ENCODE measurements at regions not wholly inside any gene's neighbourhood (a gene's known extent, or its start where the extent isn't known, plus 50 kb on each side); places are given as distances from the start of the nearest gene placed in this dataset.
"Not testable (repeated sequence)": the region's sequence is repeated elsewhere in the genome, so short reads cannot be mapped to it uniquely, and the experiment has no call there.

GRCh38 chr14:97143456-97143855 lies 346.3 kb downstream of the VRK1 start:
- DNase-seq (ENCODE audit: low spot score), result no peak

DNA sequence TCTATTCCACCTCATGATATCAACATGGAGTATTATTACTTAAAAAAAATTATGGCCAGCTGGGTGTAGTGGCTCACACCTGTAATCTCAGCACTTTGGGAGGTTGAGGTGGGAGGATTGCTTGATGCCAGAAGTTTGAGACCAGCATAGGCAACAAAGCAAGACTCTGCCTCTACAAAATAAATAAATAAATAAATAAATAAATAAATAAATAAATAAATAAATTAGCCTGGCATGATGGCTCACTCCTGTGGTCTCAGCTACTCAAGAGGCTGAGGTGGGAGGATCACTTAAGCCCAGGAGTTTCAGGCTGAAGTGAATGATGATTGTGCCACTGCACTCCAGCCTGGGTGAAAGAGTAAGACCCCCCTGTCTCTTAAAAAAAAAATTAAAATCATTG lies 350.8 kb downstream of the VRK1 start:
- not testable (repeated sequence) for DNase-seq (ENCODE audit: low spot score)

- no peak for DNase-seq (ENCODE audit: low spot score)
Observed at GRCh38 chr14:97149775-97150174, 352.6 kb downstream of the VRK1 start.

- no peak for DNase-seq (ENCODE audit: low spot score)
Observed at GRCh38 chr14:97153527-97153926, 356.3 kb downstream of the VRK1 start.

- no peak for DNase-seq (ENCODE audit: low spot score)
Observed at GRCh38 chr14:97155320-97155719, 358.1 kb downstream of the VRK1 start.

DNA sequence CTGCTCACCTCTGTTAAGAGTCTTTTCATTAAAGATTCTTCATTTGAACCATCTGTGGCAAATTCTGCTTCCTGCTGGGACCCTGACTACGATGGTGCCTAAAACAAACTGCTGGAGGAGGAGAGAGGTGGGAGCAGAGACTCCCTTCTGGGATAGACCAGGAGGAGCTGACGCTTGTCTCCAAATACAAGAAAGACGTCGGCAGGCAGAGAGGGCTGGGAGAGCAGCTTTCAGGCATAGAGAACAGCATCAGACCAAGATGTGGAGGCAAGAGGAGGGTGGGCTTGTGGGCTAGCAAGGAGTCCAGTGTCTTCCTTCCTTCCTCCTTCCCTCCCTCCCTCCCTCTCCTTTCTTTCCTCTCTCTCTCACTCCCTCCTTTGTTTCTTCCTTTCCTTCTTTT lies 358.6 kb downstream of the VRK1 start:
- no peak for DNase-seq (ENCODE audit: low spot score)

GRCh38 chr14:97156705-97157104 lies 359.5 kb downstream of the VRK1 start:
- DNase-seq (ENCODE audit: low spot score), result no peak

DNA sequence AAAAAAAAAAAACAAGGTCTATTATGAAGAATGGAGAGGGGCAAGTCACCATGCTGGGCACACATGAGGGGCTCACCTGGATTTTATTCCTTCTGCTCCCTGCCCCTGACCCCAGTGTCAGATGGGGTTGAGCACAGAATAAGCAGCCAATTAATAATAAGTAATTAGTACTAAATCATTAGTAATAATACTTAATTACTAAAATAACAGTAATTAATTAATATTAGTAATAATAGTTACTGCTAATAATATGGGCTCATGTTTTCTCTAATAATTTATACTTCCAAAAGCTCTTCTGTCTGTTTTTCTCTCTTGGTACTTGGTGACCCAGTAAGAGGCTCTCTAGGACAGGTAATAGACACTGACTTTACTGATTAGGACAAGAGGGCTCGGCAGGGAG lies 360.9 kb downstream of the VRK1 start:
- DNase-seq (ENCODE audit: low spot score), result no peak

GRCh38 chr14:97159124-97159523 lies 361.9 kb downstream of the VRK1 start:
- no peak for DNase-seq (ENCODE audit: low spot score)

DNA sequence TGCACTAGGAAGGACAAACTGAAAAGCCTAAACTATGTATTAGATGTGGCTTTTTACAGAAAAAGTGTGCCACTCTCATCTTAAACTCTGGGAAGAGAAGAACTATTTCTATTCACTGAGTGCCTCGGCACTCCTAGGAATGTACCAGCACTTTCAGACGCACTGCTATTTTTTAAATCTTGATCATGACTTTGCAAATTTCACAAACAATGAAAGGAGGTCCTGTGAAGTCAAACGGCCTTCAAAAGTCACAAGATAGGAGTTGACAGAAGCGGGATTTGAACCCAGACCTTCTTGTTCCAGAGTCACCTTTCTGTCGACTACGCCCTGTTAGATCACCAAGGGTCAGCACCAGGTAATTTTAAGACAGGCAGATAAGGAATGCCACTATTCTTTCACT lies 365.4 kb downstream of the VRK1 start:
- DNase-seq (ENCODE audit: low spot score), result no peak

GRCh38 chr14:97164021-97164420 lies 366.8 kb downstream of the VRK1 start:
- no peak for DNase-seq (ENCODE audit: low spot score)

DNA sequence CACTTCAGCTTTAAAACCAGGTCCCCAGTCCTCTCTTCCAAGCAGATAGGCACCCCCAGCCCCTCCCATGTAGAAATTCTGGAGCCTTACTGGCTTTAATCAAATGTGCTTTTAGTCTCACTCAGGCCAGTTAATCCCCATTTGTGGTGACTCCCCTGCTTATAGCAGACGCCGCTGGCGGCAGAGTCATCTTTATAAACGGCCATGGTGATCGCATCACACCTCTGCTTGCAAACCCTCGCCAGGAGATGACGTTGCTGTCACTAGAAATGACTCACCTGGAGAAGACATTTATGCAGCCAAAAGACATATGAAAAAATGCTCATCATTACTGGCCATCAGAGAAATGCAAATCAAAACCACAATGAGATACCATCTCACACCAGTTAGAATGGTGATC lies 369.3 kb downstream of the VRK1 start:
- DNase-seq (ENCODE audit: low spot score), result no peak

DNA sequence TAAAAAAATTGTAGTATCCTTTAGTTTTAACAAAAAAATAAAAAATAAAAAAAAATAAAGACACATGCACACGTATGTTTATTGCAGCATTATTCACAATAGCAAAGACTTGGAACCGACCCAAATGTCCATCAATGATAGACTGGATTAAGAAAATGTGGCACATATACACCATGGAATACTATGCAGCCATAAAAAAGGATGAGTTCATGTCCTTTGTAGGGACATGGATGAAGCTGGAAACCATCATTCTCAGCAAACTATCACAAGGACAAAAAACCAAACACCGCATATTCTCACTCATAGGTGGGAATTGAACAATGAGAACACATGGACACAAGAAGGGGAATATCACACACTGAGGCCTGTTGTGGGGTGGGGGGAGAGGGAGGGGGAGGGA lies 370.4 kb downstream of the VRK1 start:
- not testable (repeated sequence) for DNase-seq (ENCODE audit: low spot score)

- no peak for DNase-seq (ENCODE audit: low spot score)
Observed at GRCh38 chr14:97172644-97173043, 375.5 kb downstream of the VRK1 start.

GRCh38 chr14:97177016-97177415 lies 379.8 kb downstream of the VRK1 start:
- DNase-seq (ENCODE audit: low spot score), result no peak

DNA sequence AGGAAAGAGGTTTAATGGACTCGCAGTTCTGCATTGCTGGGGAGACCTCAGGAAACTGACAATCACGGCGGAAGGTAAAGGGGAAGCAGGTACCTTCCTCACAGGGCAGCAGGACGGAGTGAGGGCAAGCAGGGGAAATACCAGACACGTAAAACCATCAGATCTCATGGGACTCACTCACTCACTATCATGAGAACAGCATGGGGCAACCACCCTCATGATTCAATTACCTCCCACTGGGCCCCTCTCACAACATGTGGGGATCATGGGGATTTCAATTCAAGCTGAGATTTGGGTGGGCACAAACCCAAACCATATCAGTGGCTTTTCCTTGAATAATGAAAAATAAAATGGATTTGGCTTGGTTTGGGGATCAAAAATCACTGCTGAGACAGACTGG lies 380.5 kb downstream of the VRK1 start:
- DNase-seq (ENCODE audit: low spot score), result no peak

DNA sequence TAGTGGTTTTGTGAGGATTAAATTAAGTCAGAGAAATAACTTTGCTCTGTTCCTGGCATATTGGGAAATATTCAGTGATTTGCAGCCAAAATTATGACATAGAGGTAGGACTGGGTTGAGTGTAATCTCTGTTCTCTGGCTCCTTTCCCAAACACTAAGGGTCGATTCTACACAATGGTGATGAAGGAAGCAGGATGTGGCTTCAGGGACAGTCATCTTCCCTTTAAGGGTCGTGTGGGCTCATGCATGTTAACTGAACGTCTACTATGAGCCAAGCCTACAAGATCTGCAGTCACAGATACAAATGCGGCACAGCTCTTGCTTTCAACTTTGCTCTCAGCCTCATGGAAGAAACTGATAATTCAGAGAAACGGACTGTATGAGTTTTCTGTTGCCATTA lies 381.6 kb downstream of the VRK1 start:
- no peak for DNase-seq (ENCODE audit: low spot score)

- no peak for DNase-seq (ENCODE audit: low spot score)
Observed at GRCh38 chr14:97179573-97179972, 382.4 kb downstream of the VRK1 start.

GRCh38 chr14:97180304-97181200 lies 383.4 kb downstream of the VRK1 start:
- DNase-seq (ENCODE audit: low spot score), result no peak

DNA sequence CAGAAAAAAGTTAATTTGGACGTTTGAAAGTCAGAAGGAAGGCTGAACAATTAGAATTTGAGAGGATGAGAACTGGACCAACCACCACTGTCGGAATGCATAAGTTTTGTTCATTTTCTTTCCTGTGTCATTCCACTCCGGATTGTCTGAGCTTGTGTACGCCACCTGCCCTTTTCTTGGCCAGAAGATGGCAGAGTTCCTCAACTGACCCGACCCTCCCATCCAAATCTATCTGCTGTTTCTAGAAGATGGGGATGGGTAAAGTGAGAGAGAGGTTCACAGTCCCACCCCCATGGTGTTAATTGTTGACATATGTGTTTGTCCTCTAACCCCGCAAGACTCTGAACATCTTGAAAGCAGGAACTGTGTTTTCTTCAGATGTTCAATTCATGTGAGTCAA lies 388.0 kb downstream of the VRK1 start:
- no peak for DNase-seq (ENCODE audit: low spot score)

DNA sequence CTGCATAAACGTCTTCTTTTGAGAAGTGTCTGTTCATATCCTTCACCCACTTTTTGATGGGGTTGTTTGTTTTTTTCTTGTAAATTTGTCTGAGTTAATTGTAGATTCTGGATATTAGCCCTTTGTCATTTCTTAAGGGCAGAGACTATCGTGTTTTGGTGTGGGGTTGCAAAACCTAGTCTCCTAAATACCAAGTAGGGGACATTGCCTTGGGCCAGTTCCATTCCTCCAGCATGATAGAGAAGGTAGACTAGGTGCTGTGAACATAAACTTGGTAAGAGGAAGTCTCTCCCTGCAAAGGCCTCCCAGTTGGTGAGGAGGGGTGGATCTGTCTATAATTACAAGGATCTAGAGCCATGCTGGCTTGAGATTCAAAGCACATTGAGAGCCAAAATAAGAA lies 390.7 kb downstream of the VRK1 start:
- no peak for DNase-seq (ENCODE audit: low spot score)

GRCh38 chr14:97196336-97196735 lies 399.2 kb downstream of the VRK1 start:
- DNase-seq (ENCODE audit: low spot score), result no peak

GRCh38 chr14:97198813-97199212 lies 401.6 kb downstream of the VRK1 start:
- no peak for DNase-seq (ENCODE audit: low spot score)

DNA sequence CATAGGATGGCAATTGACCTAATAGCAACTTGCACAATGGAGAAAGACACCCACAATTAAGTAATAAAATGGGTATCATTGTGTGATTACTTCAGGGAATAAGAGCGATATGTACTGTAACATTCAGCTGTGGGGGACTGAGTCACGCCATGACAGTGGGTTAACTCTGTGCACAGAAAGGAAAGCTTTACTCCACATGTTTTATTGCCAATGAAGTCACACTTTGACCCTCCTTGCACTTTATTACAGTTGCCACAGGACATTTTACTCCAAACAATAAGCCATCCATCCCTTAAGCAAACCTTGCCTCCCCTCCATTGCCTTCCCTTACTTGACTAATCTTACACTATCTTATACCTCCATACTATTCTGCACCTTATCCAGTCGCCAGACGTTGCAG lies 403.1 kb downstream of the VRK1 start:
- DNase-seq (ENCODE audit: low spot score), result no peak
